Umbilical cord (tissue), 1 donor: ENCODE measurements at regions not wholly inside any gene's neighbourhood (a gene's known extent, or its start where the extent isn't known, plus 50 kb on each side); places are given as distances from the start of the nearest gene placed in this dataset.
"Not testable (repeated sequence)": the region's sequence is repeated elsewhere in the genome, so short reads cannot be mapped to it uniquely, and the experiment has no call there.

Experiments used
- DNase-seq: peaks from one replicate; pipeline ENCODE4 v3.0.0-alpha.2; 2015; ENCODE audit warnings: low spot score

- DNase-seq = no peak
These were observed 50.9 kb upstream of the UBASH3B start for GRCh38 chr11:122604621-122605020.

DNA sequence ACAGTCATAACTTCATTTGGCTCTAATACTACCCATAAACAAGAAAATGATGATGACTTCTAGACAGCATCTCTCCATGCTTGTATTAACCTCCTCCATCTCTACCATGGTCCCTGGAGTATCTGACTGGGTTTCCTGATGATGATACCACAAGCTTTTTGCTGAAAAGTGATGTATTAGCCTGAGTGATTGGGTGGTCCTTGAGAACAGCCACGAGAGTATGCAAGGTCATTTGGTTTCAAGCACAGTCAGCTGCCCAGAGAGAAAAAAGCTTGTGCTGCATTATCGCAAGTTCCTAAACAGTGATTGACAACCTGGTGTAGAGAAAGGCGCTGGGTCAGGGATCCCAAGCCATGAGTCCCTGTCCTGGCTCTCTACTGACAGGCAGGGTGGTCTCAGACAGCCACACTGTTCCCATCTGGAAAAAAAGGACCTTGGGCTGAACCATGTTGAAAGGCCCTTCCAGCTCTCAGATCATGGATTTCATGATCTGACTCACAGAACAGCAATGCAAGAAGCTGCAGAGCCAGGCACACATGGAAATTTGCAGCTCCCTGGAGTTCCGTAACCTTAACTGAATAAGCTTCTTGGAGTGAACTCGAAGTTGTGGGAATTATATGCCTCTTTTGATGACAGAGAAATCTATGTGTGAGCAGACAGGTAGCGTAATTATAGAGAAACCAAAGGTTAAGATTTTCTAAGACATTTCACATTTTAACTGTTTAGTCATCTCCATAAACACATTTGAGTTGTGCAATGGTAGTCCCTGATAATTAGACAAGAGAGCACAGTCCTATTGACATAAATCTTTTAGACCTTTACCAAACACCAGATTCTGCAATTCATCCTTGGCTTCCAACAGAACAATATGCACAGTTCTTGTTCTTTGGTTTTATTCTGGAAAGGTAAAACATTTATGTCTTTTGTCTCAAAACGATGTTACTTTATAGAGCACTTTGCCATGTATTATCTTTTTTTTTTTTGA lies 54.1 kb upstream of the UBASH3B start:
- peak; percentile 86 for DNase-seq

DNA sequence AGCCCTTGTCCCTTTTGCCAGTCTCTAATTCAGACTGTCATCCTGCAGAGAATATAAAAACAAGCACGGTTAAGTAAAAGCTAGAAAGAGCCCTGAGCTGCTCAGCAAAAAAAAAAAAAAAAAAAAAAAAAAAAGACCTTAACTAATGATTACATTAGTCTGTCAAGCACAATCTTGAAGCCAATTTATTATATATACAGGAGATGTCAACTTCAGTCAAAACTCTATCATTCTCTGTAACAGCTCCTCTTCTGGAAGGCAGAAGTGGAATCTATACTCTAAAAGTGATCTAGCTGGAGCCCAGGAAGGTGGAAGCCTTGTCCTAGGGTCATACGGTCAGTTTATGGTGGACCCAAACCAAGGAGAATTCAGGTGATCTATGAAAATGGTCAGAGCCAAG lies 55.2 kb upstream of the UBASH3B start:
- no peak for DNase-seq

DNA sequence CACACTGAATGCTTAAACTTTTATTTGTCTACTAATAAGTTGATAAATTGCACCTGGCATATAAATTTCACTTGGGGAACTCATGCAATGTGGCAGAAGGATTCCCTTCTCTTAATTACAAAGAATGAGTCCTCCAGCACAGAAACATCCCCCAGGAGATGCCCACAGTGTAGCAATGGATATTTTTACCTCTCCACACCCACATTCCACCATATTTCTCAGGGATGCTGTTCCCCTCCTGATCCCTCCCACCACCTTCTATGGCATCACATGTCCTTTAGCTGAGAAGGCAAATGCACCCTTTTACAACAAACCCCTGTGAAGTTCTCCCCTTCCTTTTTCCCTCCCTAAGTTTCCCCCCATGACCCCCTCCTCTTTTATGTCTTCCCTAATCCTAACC lies 56.1 kb upstream of the UBASH3B start:
- DNase-seq = no peak

GRCh38 chr11:122598971-122599370 lies 56.6 kb upstream of the UBASH3B start:
- no peak for DNase-seq

DNA sequence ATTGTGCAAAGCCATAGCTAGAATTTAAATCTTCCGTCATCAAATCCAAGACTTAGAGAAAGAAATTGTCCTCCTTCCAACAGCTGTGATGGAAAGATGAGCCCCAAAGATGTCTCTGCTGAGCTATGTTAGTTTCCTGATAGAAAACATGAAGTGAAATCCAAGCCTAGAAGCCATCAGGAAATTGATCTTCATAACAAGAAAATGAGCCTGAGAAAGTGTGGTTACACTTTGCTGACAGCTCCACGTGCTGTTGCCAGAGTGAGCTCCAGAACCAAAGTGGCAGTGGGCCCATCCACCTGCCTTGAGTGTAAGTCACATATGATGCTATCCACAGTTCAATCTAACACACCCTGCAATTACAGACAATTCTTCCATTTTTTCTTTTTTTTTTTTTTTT lies 58.0 kb upstream of the UBASH3B start:
- no peak for DNase-seq

GRCh38 chr11:122594986-122595645 lies 60.4 kb upstream of the UBASH3B start:
- no peak for DNase-seq

GRCh38 chr11:122593473-122594420 lies 61.8 kb upstream of the UBASH3B start:
- no peak for DNase-seq

DNA sequence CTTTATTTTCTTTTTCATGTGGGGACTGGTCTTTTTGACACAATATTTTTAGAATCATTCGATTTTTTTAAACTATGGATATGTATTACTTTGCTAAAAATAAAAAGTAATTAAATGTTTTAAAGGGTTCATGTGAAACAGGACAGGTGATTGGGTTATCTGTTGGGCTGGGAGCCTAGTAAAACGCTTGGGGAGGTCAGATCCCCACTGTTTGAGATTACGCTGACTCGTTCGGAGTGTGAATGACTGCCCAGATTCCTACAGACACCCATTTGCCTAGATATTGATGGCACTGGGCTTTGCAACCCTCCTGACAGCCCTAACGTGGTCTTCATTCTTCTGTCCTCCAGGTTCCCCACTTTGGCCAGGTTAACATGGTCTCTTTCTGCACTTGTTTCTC lies 62.9 kb upstream of the UBASH3B start:
- DNase-seq = no peak

DNA sequence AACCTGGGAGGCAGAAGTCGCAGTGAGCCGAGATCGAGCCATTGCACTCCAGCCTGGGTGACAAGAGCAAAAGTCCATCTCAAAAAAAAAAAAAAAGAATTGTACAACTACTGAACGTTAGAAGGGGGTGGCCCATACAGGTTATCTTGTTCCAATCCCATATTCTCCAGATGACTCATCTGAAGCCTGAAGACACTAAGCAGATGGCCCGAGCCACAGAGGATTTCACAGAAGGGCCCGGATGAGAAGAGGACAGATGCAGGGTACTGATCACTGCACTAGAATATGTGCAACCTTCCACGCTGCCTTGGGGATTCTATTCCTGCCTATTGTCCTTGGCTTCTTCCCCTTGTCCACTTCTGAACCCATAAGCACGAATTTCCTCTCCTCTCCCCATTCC lies 70.9 kb upstream of the UBASH3B start:
- no peak for DNase-seq

DNA sequence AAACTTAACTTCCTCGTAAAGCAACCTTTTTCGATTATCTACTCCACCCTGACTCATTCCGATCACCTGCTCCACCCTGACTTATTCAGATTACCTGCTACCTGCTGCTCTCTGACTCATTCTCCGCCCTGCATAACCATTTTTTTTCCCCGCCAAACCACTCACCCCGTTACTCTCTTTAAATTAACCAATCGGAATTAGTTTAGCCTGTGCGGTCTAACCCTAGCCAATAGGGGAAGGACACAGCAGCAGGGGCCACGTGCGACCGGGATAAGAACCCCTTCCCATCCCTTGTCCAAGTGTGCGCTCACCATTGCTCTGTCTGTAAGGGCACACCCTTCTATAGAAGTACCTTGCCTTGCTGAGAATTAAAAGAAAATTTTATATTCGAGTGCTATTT lies 75.5 kb upstream of the UBASH3B start:
- not testable (repeated sequence) for DNase-seq

GRCh38 chr11:122578171-122578825 lies 77.2 kb upstream of the UBASH3B start:
- DNase-seq = no peak

GRCh38 chr11:122572592-122572991 lies 82.9 kb upstream of the UBASH3B start:
- no peak for DNase-seq

GRCh38 chr11:122563761-122564160 lies 91.8 kb upstream of the UBASH3B start:
- DNase-seq = no peak

GRCh38 chr11:122559734-122560382 lies 95.7 kb upstream of the UBASH3B start:
- no peak for DNase-seq

DNA sequence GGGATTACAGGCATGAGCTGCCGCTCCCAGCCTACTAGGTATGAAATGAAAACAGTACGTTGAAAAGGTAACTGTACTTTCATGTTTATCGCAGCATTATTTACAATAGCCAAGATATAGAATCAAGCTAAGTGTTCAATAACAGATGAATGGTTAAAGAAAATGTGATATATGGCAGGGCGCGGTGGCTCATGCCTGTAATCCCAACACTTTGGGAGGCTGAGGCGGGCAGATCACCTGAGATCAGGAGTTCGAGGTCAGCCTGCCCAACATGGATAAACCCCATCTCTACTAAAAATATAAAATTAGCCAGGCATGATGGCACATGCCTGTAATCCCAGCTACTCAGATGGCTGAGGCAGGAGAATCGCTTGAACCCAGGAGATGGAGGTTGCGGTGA lies 96.3 kb upstream of the UBASH3B start:
- not testable (repeated sequence) for DNase-seq

DNA sequence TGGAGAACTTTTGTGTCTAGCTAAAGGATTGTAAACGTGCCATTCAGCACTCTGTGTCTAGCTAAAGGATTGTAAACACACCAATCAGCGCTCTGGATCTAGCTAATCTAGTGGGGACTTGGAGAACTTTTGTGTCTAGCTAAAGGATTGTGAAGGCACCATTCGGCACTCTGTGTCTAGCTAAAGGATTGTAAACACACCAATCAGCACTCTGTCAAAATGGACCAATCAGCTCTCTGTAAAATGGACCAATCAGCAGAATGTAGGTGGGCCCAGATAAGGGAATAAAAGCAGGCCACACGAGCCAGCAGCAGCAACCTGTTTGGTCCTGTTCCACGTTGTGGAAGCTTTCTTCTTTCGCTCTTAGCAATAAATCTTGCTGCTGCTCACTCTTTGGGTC lies 98.4 kb upstream of the UBASH3B start:
- DNase-seq = not testable (repeated sequence)

DNA sequence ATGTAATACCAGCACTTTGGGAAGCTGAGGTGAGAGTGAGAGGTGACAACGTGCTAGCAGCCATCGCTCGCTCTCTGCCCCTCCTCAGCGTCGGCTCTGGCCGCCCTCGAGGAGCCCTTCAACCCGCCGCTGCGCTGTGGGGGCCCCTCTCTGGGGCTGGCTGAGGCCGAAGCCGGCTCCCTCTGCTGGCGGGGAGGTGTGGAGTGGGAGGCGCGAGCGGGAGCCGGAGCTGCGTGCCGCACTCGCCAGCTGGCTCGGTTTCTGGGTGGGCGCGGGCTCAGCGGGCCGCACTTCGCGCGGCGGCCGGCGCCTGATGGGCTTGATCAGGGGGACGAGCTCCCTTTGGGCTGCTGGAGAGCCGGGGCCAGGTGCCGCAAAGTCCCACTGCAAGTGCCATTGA lies 98.9 kb upstream of the UBASH3B start:
- peak; percentile 24 for DNase-seq

DNA sequence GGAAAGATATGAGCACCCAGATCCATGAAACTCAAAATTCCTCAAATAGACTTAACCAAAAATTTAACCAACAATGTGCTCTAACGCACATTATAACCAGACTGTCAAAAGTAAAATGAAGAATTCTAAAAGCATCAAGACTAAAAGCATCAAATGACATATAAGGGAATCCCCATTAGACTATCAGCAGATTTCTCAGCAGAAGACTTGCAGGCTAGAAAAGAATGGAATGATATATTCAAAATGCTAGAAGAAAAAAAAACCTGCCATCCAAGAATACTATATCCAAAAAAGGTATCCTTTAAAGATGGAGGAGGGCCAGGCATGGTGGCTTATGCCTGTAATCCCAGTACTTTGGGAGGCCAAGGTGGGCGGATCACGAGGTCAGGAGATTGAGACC lies 117.5 kb upstream of the UBASH3B start:
- DNase-seq = no peak

GRCh38 chr11:122524898-122525297 lies 130.6 kb upstream of the UBASH3B start:
- no peak for DNase-seq
